GM23248 (cell line): ENCODE measurements at regions not wholly inside any gene's neighbourhood (a gene's known extent, or its start where the extent isn't known, plus 50 kb on each side); places are given as distances from the start of the nearest gene placed in this dataset.
"Not testable (repeated sequence)": the region's sequence is repeated elsewhere in the genome, so short reads cannot be mapped to it uniquely, and the experiment has no call there.

ENCODE experiments used
- EZH2 ChIP-seq: fragments of 200-600 bp; sonication (generic); IDR thresholded peaks from 2 replicates; pipeline ENCODE4 v1.6.1; 2018; ENCODE audit warnings: antibody characterized with exemption, mild to moderate bottlenecking; ENCODE audit not compliant: insufficient read depth, poor library complexity, severe bottlenecking
- EZH2phosphoT487 ChIP-seq: fragments of 200-600 bp; sonication (generic); IDR thresholded peaks from 2 replicates; pipeline ENCODE4 v1.6.1; 2018; ENCODE audit warnings: antibody characterized with exemption, moderate library complexity, mild to moderate bottlenecking, low read depth; ENCODE audit not compliant: insufficient read depth

GRCh38 chr2:91588782-91589223 lies 2897.3 kb downstream of the RPIA start:
- TF ChIP-seq EZH2phosphoT487, EZH2: not testable (repeated sequence)
